Lower leg skin (tissue), 3 donors: ENCODE measurements at regions not wholly inside any gene's neighbourhood (a gene's known extent, or its start where the extent isn't known, plus 50 kb on each side); places are given as distances from the start of the nearest gene placed in this dataset.

ENCODE experiments used
- CTCF ChIP-seq, 3 donors: fragments of 450-650 bp; IDR thresholded peaks; one replicate each; pipeline ENCODE4 v1.5.1; 2016; ENCODE audit warnings: antibody characterized with exemption in 3 of 3, mild to moderate bottlenecking in 3 of 3, moderate library complexity in 2 of 3
- POLR2A ChIP-seq, 2 donors: fragments of 450-650 bp; IDR thresholded peaks; one replicate each; pipeline ENCODE4 v1.6.1; 2016 to 2017; ENCODE audit warnings: antibody characterized with exemption in 2 of 2, mild to moderate bottlenecking in 1 of 2, moderate library complexity in 1 of 2

- no peak for TF ChIP-seq CTCF (IDR thresholded peaks at IDR 0.05)
- no peak for TF ChIP-seq POLR2A (IDR thresholded peaks at IDR 0.05)
Observed at GRCh38 chr16:51919736-51920135, 627.2 kb downstream of the TOX3 start.
